Astrocyte of the spinal cord (primary cell): ENCODE measurements at regions not wholly inside any gene's neighbourhood (a gene's known extent, or its start where the extent isn't known, plus 50 kb on each side); places are given as distances from the start of the nearest gene placed in this dataset.
"Not testable (repeated sequence)": the region's sequence is repeated elsewhere in the genome, so short reads cannot be mapped to it uniquely, and the experiment has no call there.

Source experiments
- DNase-seq: peaks from one replicate; pipeline ENCODE4 v3.0.0; 2011; ENCODE audit warnings: low read depth, low spot score
- H3K4me3 ChIP-seq: 2 replicates; pipeline ENCODE4 v1.5.1; 2011; ENCODE audit warnings: low read depth, mild to moderate bottlenecking, low read length, moderate library complexity
- CTCF ChIP-seq: IDR thresholded peaks from 2 replicates; pipeline ENCODE4 v1.5.1; 2012; ENCODE audit warnings: low read depth, mild to moderate bottlenecking, low read length, inconsistent platforms
- in situ Hi-C: cut with HindIII; loops from 2 replicates; pipeline ENCODE4 v1.10.0; 2017; ENCODE audit warnings: low sequenced_read_pairs

GRCh38 chr5:116733991-116734975, 159.7 kb upstream of the SEMA6A start:
- in situ Hi-C loops: no loop called here
- no peak for TF ChIP-seq CTCF
- H3K4me3 ChIP-seq: no peak overlapping the region
- DNase-seq: peak; percentile 56

DNA sequence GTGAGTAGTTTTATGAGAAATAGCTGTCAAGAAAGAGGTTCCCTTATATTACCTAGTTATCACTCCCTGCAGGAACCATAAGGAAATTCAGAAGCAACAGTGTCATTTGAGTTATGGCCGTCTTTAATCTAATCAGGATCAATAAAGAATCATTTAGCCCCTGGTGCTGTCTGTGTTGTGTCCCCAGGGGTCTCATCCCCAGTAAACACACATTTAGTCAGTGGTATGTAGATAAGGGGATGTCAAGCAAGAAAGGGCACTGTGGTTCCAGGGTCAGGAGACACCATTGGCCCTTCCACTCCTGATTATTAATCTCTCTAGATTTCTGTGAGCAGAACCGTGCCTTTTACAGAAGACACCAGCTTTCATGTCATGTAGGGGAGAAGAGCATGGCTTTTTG, 158.0 kb upstream of the SEMA6A start:
- H3K4me3 ChIP-seq: no peak overlapping the region
- in situ Hi-C loops: no loop called here
- no peak for TF ChIP-seq CTCF
- DNase-seq: no peak

DNA sequence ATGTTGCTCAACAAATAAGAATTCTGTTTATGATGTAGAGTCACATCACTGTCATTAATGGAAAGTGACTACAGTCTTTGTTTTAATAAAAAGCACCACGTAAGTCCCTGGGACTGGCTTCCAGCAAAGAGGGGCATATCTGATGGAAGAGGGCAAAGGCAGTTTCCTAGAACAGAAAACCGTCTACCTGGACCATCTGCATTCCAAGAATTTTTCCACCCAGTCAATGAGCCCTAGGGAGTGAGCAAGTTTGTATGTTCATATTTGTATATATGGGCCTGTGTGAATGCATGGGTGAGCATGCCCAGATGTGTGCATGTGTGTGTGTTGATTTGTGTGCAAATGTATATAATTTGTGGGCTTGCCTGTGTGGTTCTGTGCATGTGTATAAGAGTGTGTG, 156.8 kb upstream of the SEMA6A start:
- no peak for DNase-seq
- no peak overlapping the region for H3K4me3 ChIP-seq
- in situ Hi-C loops: no loop called here
- no peak for TF ChIP-seq CTCF

- in situ Hi-C loops: no loop called here
- no peak for TF ChIP-seq CTCF
- H3K4me3 ChIP-seq: no peak overlapping the region
- DNase-seq: no peak
These were observed 156.1 kb upstream of the SEMA6A start for GRCh38 chr5:116730706-116731105.

DNA sequence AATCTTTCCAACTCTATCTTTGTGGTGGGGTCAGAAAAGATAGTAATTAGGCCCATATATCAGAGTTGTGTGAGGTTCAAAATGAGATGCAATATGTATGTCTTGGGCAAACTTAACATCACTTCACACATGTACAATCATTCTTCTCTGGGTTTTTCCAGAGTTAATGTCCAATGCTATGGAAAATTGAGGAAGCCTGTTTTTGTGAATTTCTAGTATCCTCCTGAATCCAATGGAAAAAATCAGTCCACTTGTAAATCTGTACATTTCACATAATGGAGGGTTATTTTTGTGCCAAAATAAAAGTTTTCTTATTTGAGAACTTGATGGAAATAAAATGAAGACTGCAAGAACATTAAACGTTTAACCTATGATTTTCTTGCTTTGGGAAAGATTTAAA, 155.6 kb upstream of the SEMA6A start:
- in situ Hi-C loops: no loop called here

DNA sequence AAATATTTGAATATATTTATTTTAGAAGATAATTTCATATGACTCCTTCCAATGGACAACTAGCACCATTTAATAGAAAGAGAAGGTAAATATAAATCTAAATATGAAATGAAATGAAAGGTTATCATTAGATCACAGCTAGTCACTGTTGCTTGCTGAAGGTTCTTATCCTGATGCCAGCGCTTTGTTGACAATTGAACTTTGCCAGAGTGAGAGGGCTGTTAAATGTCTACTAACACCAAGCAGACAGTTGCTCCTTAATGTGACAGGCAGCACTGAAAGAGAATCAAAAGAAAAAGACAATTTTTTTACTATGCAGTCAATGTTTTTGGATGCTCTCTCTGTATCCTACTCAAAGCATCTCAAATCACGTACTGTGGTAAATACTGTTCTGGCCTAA, 152.6 kb upstream of the SEMA6A start:
- DNase-seq: no peak
- TF ChIP-seq CTCF: no peak
- no peak overlapping the region for H3K4me3 ChIP-seq
- in situ Hi-C loops: no loop called here

More for the DNA sequence above, 155.6 kb upstream of the SEMA6A start:
- DNase-seq: no peak
- no peak for TF ChIP-seq CTCF
- no peak overlapping the region for H3K4me3 ChIP-seq

- in situ Hi-C loops, DNase-seq, H3K4me3 ChIP-seq: not testable (repeated sequence)
These were observed 151.6 kb upstream of the SEMA6A start for GRCh38 chr5:116726180-116726579.
